GF-D8 (cell line): ENCODE measurements at regions not wholly inside any gene's neighbourhood (a gene's known extent, or its start where the extent isn't known, plus 50 kb on each side); places are given as distances from the start of the nearest gene placed in this dataset.

Experiments used
- DNase-seq: peaks from one replicate; lab custom pipeline; 2025; lab: John Stamatoyannopoulos, UW

- no peak for DNase-seq
Measured at GRCh38 chr4:19999276-19999675, 252.4 kb upstream of the SLIT2 start.

- peak; percentile 73 for DNase-seq
Measured at GRCh38 chr4:19993242-19993641, 258.5 kb upstream of the SLIT2 start.

- DNase-seq, result peak; percentile 39
Measured at GRCh38 chr4:19992471-19993093, 259.1 kb upstream of the SLIT2 start.

GRCh38 chr4:19987746-19988145 is 264.0 kb upstream of the SLIT2 start:
- DNase-seq, result no peak

- no peak for DNase-seq
Measured at GRCh38 chr4:19983072-19983471, 268.6 kb upstream of the SLIT2 start.

GRCh38 chr4:19982556-19982955 is 269.1 kb upstream of the SLIT2 start:
- no peak for DNase-seq

GRCh38 chr4:19971829-19972228 is 279.9 kb upstream of the SLIT2 start:
- no peak for DNase-seq

GRCh38 chr4:19969492-19969891 is 282.2 kb upstream of the SLIT2 start:
- no peak for DNase-seq

- no peak for DNase-seq
Measured at GRCh38 chr4:19961091-19961490, 290.6 kb upstream of the SLIT2 start.

GRCh38 chr4:19958848-19959247 is 292.9 kb upstream of the SLIT2 start:
- no peak for DNase-seq

- no peak for DNase-seq
Measured at GRCh38 chr4:19947349-19947748, 304.4 kb upstream of the SLIT2 start.

GRCh38 chr4:19945979-19946380 is 305.7 kb upstream of the SLIT2 start:
- DNase-seq, result no peak

GRCh38 chr4:19945501-19945900 is 306.2 kb upstream of the SLIT2 start:
- DNase-seq, result no peak

- DNase-seq, result no peak
Measured at GRCh38 chr4:19944806-19945205, 306.9 kb upstream of the SLIT2 start.

- DNase-seq, result no peak
Measured at GRCh38 chr4:19944251-19944650, 307.5 kb upstream of the SLIT2 start.

GRCh38 chr4:19941434-19941833 is 310.3 kb upstream of the SLIT2 start:
- DNase-seq, result no peak

- DNase-seq, result no peak
Measured at GRCh38 chr4:19940861-19941260, 310.8 kb upstream of the SLIT2 start.

- DNase-seq, result no peak
Measured at GRCh38 chr4:19936476-19936875, 315.2 kb upstream of the SLIT2 start.

GRCh38 chr4:19930742-19931141 is 321.0 kb upstream of the SLIT2 start:
- no peak for DNase-seq

GRCh38 chr4:19927381-19927780 is 324.3 kb upstream of the SLIT2 start:
- DNase-seq, result no peak

- DNase-seq, result no peak
Measured at GRCh38 chr4:19925516-19925915, 326.2 kb upstream of the SLIT2 start.

- DNase-seq, result no peak
Measured at GRCh38 chr4:19924761-19925160, 326.9 kb upstream of the SLIT2 start.

GRCh38 chr4:19915276-19915675 is 336.4 kb upstream of the SLIT2 start:
- DNase-seq, result no peak

GRCh38 chr4:19913650-19914049 is 338.1 kb upstream of the SLIT2 start:
- DNase-seq, result no peak
